ENCODE measurements at regions not wholly inside any gene's neighbourhood (a gene's known extent, or its start where the extent isn't known, plus 50 kb on each side); places are given as distances from the start of the nearest gene placed in this dataset.

DNA sequence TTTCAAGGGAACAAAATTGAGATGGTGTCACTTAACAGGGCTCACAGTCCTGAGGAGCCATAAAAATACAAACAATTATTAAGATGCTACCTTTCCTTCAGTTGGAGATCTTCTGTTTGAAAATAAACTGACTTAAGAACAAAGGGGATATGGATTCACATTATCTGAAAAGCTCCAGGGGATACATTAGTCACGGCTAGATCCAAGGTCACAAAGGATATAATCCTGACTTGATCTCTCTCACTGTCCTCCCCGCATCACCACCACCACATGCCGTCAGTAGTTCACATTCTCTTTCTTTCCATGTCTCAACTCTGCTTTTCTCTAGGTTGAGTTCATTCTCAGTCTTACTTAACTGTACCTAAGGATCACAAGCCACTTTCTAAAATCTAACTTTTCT lies 530.4 kb upstream of the MARCKS start:
- no peak for DNase-seq

DNA sequence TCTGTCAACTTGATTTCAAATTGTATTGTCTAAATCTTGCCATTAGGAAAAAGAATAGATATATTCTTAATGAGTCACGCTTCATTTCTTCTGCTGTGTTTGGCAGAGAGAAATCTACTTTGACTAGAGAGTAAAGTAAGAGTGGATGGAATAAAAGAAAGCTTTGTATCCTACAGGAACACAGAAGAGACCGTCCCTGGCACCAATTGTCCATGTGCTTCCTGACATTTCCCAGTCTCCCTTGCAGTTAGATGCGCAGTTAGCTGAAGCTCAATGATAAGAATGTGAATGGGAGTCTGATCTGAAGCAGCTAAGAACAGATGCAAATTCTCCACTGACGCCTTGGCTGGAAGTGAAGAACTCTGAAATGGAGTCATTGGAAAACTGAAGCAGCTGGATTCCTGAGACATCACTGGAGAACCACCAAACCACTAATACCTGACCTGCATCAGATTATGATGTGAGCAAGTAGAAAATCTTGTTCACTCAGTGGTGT lies 528.2 kb upstream of the MARCKS start:
- no peak for DNase-seq

GRCh38 chr6:113329942-113330635 lies 527.1 kb upstream of the MARCKS start:
- no peak for DNase-seq

DNA sequence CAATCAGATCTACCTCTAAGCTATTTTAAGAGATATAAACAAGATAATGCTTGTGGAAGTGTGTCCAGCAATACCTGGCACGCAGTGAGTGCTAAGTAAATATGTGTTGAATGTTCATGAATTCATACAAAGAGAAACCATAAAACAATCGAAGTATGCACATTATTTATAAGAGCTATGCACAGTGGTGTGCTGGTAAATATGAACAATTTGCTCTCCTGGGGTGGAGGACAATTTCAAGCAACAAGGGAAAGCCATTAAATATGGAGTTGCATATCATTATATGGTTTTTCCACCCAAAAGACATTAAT lies 526.6 kb upstream of the MARCKS start:
- no peak for DNase-seq

DNA sequence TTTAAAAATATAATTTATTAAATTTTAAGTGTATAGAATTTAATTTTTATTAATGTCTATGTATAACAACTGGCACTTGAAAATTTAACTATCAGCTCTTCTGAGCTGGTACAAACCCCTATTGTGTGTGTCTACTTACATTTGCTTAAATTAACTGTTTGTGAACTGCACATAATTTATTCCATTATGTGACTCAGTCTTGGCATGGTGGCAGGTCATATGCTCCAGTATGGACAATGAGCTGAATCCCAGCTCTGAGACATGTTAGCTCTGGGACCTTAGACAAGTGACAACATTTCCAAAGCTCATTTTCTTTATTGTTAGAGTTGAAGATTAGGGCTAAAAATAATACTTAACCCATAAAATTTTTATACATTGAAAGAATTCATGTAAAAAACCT lies 526.1 kb upstream of the MARCKS start:
- no peak for DNase-seq

DNA sequence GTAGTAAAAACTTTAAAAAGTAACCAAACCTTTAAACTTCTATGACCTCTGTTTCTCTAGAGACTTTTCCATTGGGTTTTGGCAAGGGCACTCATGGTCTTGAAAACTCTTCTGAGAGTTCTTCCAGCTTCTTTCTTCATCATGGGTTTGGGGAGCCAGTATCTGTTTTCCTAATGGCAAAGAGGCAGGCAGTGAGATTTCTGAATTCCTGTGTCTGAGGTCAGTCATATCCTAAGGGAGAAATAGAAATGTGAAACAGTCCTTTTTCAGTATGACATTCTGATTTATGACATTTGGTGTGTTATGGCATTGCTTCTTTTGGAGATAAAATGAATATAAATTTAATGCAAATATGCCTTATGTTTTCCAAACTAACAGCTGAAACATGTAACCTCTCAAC lies 518.5 kb upstream of the MARCKS start:
- no peak for DNase-seq

DNA sequence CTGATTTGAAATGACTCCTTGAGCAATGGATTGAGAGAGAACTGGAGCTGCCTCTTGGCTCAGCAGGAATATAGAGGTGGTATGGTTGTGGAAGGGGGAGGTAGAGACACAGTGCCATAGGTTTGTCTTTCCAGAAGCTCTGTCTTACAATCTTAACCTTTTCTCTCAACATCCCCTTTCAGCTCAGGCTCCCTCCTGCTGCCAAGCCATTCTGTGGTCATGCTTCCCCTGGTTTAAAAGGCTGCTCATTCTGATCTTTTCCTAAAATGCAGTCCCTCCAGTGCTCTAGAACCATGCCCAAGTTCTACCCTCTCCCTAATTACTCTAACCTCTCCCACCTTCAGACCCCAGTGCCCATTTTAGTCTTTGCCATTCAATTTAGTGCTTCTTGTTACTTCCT lies 517.9 kb upstream of the MARCKS start:
- no peak for DNase-seq

- no peak for DNase-seq
Observed at GRCh38 chr6:113340371-113340770, 516.8 kb upstream of the MARCKS start.

- DNase-seq = no peak
Observed at GRCh38 chr6:113343940-113344339, 513.2 kb upstream of the MARCKS start.

- no peak for DNase-seq
Observed at GRCh38 chr6:113344969-113345368, 512.2 kb upstream of the MARCKS start.

DNA sequence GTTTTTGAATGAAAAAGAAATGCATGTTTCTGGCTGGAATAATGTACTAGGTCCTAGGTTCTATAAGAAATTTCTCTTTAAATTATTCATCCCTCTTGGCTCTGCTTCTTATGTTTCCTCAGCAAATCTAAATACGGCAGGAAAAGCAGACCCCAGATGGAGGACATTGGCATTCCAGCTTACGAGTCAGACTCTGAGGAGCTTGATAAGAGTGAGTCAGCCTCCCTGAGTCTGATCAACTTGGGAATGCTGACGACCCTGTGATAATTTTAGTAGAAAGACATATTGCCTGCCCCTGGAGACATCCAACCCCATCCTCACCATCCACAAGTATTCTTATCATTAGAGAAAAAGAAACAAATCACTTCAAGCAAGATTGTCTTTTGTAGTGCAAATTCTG lies 509.7 kb upstream of the MARCKS start:
- DNase-seq = no peak

- DNase-seq = no peak
Observed at GRCh38 chr6:113350461-113350860, 506.7 kb upstream of the MARCKS start.

GRCh38 chr6:113351173-113351834 lies 505.8 kb upstream of the MARCKS start:
- no peak for DNase-seq

- DNase-seq = no peak
Observed at GRCh38 chr6:113352029-113352801, 504.9 kb upstream of the MARCKS start.

- no peak for DNase-seq
Observed at GRCh38 chr6:113352831-113353230, 504.3 kb upstream of the MARCKS start.

- DNase-seq = no peak
Observed at GRCh38 chr6:113353392-113353791, 503.8 kb upstream of the MARCKS start.

- no peak for DNase-seq
Observed at GRCh38 chr6:113354204-113354895, 502.8 kb upstream of the MARCKS start.

DNA sequence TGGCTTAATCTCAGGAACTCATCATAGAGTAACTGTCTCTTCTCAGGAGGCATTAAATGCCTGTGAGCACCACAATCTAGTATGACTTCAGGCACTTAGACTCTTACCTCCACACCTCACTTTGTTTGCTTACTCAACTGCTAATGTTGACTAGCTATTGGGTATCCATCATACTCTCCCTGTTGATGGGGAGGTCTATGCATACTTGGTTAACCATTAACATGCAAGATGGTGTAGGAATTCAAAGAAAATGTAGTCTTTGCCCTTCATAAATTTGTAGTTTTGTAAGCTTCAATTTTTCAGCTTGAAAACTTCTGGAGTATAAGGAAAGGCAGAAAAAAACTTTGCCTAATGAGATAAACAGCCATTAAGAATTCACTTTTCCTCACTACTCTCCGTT lies 501.0 kb upstream of the MARCKS start:
- DNase-seq = no peak

DNA sequence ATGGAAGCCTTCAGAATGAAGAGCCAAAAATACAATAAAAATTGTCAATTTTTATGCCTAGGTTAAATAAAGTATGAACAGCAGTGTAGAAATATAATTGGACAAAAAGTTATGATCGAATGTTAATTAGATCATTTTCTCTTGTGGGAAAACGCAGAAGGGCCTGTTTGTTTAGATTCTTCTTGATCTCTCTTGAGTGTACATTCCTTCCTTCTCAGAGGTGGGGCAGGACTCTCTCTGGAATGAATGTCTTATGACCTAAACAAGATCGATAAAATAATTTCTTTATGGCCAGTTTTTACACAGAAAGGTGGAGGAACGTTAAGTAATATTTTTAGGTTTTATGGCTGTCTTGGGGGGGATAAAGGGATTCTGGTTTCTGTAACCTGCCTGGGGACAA lies 500.1 kb upstream of the MARCKS start:
- no peak for DNase-seq

DNA sequence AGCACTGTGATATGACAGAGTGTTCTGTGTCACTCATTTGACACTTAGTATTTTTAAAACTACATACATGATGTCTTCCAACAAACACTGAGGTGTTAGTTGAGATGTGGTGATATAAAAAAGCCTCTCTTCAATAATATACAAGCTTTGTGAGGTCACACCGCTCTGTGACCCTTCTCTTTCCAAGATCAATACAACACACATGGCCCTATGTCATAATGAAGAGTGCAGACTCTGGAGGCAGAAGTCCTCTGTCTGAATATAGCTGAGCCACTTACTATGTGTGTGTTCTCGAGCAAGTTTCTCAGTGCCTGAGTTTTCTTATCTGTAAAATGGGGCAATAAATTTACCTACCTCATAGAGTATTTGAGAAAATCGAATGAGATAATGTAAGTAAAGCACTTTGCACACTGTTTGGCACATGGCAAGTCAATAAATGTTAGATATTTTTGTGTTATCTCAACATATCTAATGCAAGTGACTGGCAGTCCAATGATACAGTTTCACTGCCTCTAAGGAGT lies 499.0 kb upstream of the MARCKS start:
- DNase-seq = no peak

DNA sequence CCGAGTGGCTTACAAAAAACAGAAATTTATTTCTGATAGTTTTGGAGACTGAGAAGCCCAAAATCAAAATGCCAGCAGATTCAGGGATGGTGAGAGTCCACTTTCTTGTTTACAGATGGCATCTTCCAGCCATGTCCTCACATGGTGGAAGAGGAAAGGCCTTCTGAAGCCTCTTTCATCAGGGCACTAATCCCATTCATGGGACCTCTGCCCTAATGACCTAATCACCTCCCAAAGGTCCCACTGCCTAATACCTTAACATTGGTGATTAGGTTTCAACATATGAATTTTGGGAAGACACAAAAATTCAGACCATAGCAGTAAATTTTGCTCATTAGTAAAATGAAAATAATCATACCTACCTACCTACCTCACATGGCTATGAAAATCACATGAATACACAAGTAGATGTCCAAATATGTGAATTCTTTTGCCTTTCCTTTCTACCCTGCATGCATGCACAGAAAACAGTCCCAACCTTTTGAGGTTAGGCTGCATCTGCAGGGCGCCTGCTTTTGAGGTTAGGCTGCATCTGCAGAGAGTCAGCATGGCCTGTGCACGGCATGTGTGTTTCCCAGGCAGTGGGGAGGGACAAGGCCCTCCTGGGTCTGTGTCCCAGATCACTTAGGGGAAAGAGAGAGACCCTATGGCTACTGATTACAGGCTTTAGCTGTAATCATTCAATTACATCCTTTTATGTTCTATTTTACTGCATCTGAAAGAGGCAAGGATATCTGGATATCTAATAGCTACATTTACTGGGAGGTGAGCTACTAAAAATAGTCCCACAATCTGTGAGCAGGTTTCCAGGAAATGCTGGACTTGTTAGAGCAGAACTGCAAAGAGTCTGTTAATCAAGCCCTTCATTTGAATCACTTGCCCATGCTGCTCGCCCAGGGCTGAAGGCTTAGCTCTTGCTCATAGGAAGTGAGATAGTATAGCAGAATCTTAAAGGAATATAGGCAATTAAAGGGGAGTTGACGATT lies 497.7 kb upstream of the MARCKS start:
- DNase-seq = no peak
